Parathyroid adenoma (tissue), 2 donors: ENCODE measurements at regions not wholly inside any gene's neighbourhood (a gene's known extent, or its start where the extent isn't known, plus 50 kb on each side); places are given as distances from the start of the nearest gene placed in this dataset.

Experiments used
- H2AFZ ChIP-seq: fragments of 300-600 bp; sonication (generic); one replicate; pipeline ENCODE4 v1.7.0; 2017; ENCODE audit warnings: antibody characterized with exemption, mild to moderate bottlenecking
- H3K27ac ChIP-seq: fragments of 300-600 bp; sonication (generic); one replicate; pipeline ENCODE4 v1.7.0; 2017
- H3K27me3 ChIP-seq: fragments of 300-600 bp; sonication (generic); one replicate; pipeline ENCODE4 v1.7.0; 2017; ENCODE audit warnings: low read length; ENCODE audit not compliant: control insufficient read depth, insufficient read depth
- H3K36me3 ChIP-seq: fragments of 300-600 bp; sonication (generic); one replicate; pipeline ENCODE4 v1.7.0; 2017; ENCODE audit warnings: low read length; ENCODE audit not compliant: control insufficient read depth, insufficient read depth
- H3K4me1 ChIP-seq: fragments of 300-600 bp; sonication (generic); one replicate; pipeline ENCODE4 v1.7.0; 2017; ENCODE audit warnings: control low read depth
- H3K4me2 ChIP-seq: fragments of 300-600 bp; sonication (generic); one replicate; pipeline ENCODE4 v1.7.0; 2017; ENCODE audit warnings: low read length
- H3K4me3 ChIP-seq: fragments of 300-600 bp; sonication (generic); one replicate; pipeline ENCODE4 v1.7.0; 2017; ENCODE audit warnings: low read depth, low read length
- H3K79me2 ChIP-seq: fragments of 300-600 bp; sonication (generic); one replicate; pipeline ENCODE4 v1.7.0; 2017; ENCODE audit warnings: control low read depth
- H3K9ac ChIP-seq: fragments of 300-600 bp; sonication (generic); one replicate; pipeline ENCODE4 v1.7.0; 2017; ENCODE audit warnings: mild to moderate bottlenecking
- H3K9me3 ChIP-seq: fragments of 300-600 bp; sonication (generic); one replicate; pipeline ENCODE4 v1.7.0; 2017; ENCODE audit warnings: low read length; ENCODE audit not compliant: control insufficient read depth
- CTCF ChIP-seq: fragments of 300-600 bp; sonication (generic); IDR thresholded peaks from one replicate; pipeline ENCODE4 v1.7.0; 2017; ENCODE audit warnings: antibody characterized with exemption, mild to moderate bottlenecking
- donor health status: primary hyperparathyroidism.

- Histone ChIP-seq H2AFZ (no peak overlapping the region), H3K27ac (no peak overlapping the region), H3K4me1 (no peaks in the 10 kb centered on the region), H3K9me3 (no peaks in the 10 kb centered on the region), H3K4me2 (no peak overlapping the region), H3K4me3 (no peak overlapping the region), H3K9ac (no peak overlapping the region), H3K36me3 (no peaks in the 10 kb centered on the region), H3K27me3 (no peaks in the 10 kb centered on the region), H3K79me2 (no peaks in the 10 kb centered on the region)
- no peak for TF ChIP-seq CTCF
Measured at GRCh38 chr1:55380355-55380970, 165.3 kb upstream of the USP24 start.

GRCh38 chr1:55378582-55378981 is 163.4 kb upstream of the USP24 start:
- Histone ChIP-seq H3K9me3 (no peaks in the 10 kb centered on the region), H3K4me2 (no peak overlapping the region), H3K27me3 (no peaks in the 10 kb centered on the region), H3K9ac (no peak overlapping the region), H3K4me3 (no peak overlapping the region), H3K79me2 (no peaks in the 10 kb centered on the region), H3K27ac (no peak overlapping the region), H2AFZ (no peak overlapping the region), H3K4me1 (no peaks in the 10 kb centered on the region), H3K36me3 (no peaks in the 10 kb centered on the region)
- peak; percentile 22 for TF ChIP-seq CTCF

DNA sequence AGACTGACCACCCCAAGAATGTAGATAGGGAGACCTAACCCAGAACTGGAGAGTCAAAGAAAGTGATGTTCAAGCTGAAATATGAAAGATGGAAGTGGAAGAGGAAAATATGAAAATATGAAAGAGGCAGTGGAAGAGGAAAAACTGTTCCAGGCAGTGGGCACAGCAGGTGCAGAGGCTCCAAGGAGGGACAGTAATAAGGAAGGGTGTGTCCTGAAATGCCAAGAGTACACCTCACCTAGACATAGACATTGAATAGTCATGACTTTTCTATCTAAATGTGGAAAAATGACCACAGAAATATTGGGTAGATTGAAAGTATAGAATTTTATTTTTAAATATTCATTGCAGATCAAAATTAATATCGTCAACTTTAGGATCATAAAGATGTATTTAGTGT is 161.7 kb upstream of the USP24 start:
- H3K36me3 ChIP-seq, result no peaks in the 10 kb centered on the region
- H3K27me3 ChIP-seq, result no peaks in the 10 kb centered on the region
- no peak overlapping the region for H3K27ac ChIP-seq
- H3K79me2 ChIP-seq, result no peaks in the 10 kb centered on the region
- H3K4me2 ChIP-seq, result no peak overlapping the region
- no peak overlapping the region for H2AFZ ChIP-seq
- H3K9me3 ChIP-seq, result no peaks in the 10 kb centered on the region
- TF ChIP-seq CTCF, result no peak
- no peak overlapping the region for H3K9ac ChIP-seq
- H3K4me3 ChIP-seq, result no peak overlapping the region
- no peaks in the 10 kb centered on the region for H3K4me1 ChIP-seq

- H3K4me3 ChIP-seq, result no peak overlapping the region
- H2AFZ ChIP-seq, result no peak overlapping the region
- H3K79me2 ChIP-seq, result no peaks in the 10 kb centered on the region
- H3K9me3 ChIP-seq, result no peaks in the 10 kb centered on the region
- H3K36me3 ChIP-seq, result no peaks in the 10 kb centered on the region
- H3K4me1 ChIP-seq, result no peaks in the 10 kb centered on the region
- no peaks in the 10 kb centered on the region for H3K27me3 ChIP-seq
- H3K9ac ChIP-seq, result no peak overlapping the region
- TF ChIP-seq CTCF, result peak; percentile 78
- no peak overlapping the region for H3K4me2 ChIP-seq
- H3K27ac ChIP-seq, result no peak overlapping the region
Measured at GRCh38 chr1:55375617-55376258, 160.6 kb upstream of the USP24 start.
